GM19023 (cell line): ENCODE measurements at regions not wholly inside any gene's neighbourhood (a gene's known extent, or its start where the extent isn't known, plus 50 kb on each side); places are given as distances from the start of the nearest gene placed in this dataset.

Experiments used
- ATAC-seq: cut with Tn5 transposase; IDR thresholded peaks from one replicate; pipeline ENCODE4 v1.9.1; 2021; ENCODE audit warnings: mild to moderate bottlenecking, moderate library complexity; ENCODE audit not compliant: unreplicated experiment

DNA sequence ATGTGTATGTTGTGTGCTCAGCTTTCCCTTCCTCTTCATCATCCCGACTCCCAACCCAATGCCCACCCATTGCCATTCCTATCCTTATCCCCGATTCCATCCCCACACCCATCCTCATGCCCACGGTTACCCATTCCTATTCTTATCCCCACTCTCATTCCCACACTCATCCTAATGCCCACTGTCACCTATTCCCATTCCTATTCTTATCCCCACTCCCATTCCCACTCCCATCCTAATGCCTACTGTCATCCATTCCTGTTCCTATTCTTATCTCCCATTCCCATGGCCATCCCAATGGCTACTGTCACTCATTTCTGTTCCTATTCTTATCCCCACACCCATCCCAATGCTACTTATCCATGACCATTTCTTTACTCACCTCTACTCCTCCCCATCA is 254.1 kb downstream of the DHX35 start:
- ATAC-seq = no peak

DNA sequence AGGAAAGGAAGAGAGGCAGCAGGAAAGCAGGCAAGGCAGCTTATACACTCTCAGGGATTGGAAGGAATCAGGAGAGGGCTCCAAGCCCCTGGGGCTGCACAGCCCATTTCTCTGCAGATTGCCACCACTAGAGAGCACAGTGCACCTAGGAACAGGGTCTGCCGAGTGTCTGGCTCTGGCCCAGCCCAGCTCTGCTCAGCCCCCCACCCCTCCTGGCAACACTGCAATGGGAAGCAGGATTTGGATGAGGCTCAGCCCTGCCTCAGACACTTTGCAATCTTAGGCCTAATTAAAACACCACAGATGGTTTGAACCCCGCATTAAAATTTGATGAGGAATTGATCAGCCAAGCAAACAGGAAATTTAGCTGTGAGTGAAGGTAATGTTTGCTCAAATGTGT is 252.7 kb downstream of the DHX35 start:
- ATAC-seq = no peak

DNA sequence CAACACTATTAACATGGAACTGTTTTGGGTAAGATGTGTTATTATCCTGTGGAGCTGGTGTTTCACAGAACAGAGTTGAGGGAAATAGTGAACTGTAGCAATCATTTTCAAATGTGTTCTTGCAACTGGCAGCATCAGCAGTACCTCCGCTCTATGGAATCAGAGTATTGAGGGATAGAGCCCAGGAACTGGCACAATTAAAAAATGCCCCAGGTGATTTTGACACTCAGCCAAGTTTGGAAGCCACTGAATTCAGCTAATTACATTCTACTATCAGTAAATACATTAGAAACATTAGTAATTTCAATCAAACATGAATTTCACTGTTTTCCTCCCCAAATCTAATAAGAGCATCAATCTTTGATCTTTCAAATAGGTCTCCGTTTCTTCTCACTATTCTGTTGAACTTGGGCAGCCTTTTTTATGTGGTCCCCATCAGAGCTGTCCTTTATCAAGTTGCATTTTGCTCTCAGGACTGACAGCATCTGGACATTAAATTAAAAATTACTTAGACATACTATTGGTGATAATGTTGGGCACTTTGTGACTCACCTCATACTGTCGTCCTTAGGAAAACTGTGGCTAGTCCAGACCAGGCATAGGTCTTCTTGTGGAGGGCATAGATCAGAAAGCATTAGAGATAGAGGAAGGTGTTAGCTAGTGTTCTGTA is 251.5 kb downstream of the DHX35 start:
- ATAC-seq = no peak

DNA sequence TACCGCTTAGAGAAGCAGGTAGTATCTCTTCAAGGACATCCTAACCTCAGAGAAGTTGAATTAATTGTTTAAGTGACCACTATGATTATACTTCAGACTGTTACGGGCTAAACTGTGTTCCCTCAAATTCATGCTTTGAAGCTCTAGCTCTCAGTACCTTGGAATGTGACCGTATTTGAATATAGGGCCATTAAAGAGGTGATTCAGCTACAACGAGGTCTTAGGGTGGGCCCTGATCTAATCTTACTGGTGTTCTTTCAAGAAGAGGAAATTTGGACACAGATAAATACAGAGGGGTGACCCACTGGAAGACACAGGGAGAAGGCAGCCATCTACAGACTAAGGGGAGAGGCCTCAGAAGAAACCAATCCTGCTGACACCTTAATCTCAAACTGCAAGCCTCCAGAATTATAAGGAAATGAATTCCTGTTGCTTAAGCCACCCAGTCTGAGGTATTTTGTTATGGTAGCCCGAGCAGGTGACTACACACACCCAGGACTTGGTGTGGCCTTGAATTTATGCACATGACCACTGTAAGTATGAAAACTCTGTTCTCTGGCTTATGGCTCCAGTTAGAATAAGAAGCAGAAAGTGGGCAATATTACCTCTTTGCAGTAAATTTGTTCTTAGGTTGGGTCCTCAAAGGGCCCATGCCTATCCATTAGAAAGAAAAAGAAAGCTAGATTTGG is 249.1 kb downstream of the DHX35 start:
- ATAC-seq = no peak

DNA sequence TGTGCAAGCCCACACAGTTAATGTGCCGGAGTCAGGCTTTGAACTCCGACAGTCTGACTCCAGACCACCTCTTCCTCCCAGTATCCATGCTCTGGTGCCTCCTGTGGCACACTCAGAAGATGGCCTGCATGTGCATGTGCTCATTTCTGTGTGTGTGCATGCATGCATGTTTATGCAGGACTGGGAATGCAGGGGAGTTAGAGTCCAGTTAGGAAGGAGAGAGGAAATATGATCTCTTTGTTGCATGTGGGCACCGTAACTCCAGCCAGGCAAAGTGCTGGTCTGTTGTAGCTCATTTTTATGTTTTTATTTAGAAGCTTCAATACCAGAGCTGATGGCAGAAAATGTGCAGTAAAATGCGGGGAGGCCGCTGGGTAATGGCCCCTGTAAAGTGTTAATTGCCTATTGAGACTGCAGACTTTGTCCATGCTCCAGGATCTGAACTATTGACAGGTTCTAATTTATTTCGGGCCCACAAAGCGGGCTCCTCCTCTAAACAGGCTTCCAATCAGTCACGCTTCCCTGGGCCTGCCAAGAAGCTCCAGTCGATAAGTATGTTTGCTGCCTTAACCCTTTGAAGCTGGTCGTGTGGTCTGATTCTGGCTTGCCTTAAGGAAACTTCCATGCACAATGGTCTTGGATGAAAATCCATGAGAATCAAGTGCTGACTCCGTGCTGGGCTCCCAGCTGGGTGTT is 248.3 kb downstream of the DHX35 start:
- no peak for ATAC-seq

DNA sequence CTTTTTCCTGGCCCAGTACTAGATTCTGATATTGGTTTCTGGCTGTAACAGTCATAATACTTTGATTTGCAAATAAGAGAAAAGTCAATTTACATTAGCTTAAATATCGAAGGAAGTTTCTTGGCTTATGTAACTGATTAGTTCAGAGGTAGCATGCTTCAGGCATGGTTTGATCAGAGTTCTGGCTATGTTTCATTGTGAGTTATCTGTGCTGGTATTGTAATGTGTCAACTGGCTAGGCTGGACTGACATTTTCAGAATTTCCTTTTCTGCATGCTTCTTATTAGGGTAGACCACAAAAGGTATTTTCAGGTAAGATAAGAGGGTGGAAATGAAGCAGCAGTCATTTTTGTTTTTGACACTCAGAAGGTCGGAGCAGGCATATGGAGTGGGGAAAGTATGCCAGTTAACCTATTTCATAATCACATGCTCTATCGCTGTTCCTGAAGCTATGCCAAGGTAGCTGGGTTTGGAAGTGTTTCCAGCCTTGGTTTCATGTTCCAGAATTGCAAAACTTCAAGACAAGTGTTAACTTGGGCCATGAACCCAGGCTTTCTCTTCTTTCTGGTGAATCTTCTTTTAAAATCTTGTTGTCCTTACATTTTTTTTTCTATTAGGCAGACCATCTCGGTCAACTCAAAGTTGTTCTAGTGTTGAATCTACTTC is 244.9 kb downstream of the DHX35 start:
- no peak for ATAC-seq

DNA sequence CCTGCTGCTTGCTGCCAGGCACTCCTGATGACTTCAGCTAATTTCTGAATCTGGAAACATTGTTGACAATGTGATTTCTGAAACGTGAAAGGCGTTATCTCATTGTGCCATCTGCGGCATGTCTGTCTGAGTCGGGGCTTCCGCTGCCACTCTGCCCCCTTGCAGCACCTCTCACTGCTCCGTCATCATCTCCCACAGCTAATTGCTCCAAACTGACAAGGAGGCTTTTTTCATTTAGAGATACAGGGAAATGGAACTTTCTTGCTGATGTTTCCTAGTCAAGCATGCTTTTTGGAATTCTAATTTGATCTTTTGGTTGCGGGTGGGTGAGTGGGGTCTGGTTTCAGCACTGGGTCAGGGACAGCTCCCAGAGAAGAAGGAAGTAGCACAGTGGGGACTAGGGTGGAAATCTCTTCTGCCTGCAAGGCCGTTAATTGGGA is 233.5 kb downstream of the DHX35 start:
- ATAC-seq = no peak

DNA sequence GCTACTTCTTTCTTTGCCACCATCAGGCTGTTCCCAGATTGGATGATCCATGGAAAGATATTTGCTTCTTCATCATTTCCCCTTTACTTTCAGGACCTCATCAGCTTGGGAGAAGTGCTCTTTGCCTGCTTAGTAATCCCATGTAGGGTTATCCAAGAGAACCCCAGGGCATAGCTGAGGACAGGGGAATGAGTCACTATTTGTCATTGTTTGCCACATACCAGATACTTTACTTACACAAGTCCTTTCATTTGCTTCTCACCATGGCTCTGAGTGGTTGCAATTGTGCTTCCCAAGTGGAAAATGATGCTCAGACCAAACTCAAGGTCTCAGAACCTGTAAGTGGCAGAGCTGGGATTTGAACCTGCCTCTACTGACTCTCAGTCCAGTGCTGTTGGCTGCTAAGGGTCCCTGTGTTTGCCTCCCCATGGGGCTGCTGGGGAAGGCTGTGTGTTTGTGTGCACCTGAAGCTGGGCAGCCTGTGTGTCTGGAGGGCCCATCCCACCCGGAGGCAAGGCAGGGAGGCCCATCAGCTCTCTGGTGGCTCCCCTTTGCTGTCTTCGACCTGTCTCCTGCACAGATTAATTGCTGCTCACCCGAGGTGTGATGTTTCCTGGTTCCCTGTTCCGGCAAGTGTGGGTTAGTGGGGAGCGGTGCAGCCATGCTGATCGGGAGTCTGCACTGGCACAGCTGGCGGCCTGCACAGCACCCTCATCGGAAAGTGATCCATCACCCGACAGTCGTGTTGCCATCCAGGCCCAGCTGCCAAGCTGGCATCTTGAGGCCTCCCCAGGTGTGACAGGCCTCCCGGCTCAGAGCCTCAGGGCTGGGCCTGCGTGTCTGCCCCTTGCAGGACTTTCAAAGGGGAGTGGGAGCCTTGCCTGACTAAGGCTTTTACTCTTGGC is 228.8 kb downstream of the DHX35 start:
- no peak for ATAC-seq

DNA sequence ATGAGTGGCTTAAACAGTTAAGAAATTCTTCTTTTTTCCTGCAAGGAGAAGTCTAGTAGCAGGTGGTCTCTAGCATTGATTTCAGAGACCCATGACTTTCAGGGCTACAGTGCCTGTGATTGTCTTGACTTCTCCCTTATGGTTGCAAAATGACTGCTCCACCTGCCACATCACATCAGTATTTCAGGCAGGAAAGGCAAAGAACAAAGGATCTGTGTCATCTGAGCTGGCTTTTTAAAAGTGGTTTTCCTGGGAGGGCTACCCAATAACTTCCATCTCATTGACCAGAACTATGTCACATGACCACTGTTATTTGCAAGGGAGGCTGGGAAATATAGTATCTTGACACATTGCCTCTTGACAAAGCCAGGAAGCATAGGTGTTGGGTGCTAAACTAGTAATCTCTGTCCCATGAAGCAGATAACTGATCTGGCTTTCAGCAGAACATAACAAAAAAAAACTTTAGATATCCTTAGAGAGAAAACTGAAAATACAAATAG is 226.2 kb downstream of the DHX35 start:
- no peak for ATAC-seq

DNA sequence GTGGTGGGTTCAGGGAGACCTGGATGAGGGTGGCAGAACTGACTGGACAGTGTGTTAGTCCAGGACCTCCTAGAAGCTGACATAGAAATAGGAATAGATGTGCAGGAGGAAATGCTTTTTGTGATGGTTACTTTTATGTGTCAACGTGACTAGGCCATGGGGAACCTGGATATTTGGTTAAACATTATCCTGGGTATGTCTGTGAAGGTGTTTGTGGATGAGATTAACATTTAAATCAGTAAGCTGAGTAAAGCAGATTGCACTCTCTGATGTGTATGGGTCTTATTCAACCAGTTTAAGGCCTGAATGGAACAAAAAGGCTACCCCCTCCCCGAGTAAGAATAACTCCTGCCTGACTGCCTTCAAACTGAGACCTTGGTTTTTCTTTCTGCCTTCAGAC is 219.3 kb downstream of the DHX35 start:
- ATAC-seq = no peak

DNA sequence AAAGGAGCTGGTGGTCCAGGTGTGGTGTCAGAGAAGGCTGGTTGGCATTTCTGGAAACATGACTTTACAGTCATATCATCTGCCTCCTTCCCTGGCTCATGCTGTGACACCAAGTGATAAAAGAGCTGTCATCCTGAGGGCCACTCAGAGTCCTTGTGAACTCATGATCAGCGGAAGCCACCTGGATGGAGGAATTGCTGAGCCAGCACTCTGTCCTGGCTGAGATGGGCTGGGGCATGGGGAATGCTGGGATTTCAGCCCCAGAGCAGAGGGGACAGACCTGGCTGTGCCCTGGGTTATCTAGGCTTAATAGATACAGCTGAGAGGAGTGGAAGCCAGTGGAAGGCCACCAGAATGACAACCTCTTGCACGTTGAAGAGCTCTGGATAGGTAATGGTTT is 214.3 kb downstream of the DHX35 start:
- no peak for ATAC-seq

DNA sequence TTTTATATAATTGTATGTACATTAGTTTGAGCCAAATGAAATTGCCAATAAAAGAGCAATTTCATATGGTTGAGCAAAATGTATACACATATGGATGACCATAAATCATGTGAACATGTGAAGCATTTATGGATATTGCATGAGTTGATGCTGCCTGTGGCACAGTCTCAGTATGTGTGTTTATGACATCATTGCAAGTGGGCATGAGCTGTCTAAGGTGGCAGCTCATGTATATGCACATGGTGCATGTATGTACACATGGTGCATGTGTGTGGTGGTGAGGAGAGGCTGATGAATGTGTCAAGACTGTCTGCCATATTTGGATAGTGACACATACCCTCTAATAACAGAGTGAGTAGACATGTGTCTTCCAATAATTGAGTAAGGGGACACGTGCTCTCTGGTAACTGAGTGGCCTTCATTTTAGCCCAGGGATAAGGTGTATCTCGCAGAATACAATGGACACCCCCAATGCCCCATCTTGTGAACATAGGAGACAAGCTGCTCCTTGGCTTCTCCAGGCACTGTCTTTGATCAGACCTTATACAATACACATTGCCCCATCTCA is 208.8 kb downstream of the DHX35 start:
- ATAC-seq = no peak

DNA sequence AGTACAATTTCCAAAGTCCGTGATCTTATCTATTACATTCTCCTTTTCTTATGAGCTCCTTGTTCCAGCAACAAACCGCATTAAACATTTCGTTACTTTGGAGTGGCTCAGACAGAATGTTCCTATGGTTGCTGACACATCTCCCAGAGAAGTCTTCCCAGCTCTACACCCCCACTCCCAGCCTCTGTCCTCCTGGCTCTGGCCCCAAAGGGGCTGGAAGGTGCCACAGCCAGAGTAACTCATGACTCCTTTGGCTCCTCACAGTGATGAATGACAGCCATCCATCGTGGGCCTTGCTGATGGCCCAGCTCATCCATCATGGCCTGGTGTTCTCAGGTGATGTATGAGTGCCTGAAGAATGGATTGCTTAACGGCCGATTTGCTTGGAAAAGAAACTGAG is 203.0 kb downstream of the DHX35 start:
- ATAC-seq = no peak

DNA sequence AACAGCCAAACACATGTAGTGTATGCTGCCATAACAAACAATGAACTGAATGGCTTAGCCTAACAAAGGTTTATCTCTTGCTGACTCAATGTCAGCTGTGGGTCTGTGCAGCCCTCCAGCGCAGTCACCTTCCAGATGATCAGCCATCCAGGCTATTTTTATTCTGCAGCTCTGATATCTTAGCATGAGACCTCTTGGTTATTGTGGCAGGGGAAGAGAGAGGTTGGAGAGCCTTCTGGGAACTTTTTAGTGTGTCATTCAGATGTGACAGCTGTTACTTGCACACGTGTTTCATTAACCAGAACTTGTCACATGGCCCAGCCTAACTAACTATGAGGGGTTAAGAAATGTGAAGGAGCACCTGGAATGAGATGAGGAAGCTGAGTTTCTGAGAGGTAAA is 202.5 kb downstream of the DHX35 start:
- ATAC-seq = no peak

DNA sequence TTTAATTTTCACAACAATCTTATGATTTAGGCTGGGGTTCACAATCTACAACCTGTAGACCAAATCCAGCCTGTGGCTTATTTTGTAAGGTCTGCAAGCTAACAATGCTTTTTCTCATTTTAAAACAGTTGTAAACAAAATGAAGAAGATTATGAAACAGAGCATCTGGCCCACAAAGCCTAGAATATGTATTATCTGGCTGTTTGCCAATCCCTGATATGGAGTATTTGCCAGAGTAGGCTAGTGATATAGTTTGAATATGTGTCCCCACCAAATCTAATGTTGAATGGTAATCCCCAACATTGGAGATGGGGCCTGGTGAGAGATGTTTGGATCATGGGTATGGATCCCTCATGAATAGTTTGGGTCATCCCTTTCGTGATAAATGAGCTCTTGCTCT is 201.8 kb downstream of the DHX35 start:
- ATAC-seq = no peak

DNA sequence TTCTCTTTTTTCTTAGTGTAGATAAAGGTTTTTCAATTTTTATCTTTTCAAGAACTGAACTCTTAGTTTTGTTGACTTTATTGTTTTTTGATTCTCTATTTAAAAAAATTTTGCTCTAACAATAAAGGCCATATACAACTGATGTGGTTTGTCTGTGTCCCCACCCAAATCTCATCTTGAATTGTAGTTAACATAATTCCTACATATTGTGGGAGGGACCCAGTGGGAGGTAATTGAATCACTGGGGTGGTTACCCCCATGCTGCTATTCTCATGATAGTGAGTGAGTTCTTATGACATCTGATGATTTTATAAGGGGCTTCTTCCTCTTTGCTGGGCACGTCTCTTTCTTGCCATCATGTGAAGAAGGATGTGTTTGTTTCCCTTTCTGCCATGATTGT is 199.8 kb downstream of the DHX35 start:
- ATAC-seq = no peak

DNA sequence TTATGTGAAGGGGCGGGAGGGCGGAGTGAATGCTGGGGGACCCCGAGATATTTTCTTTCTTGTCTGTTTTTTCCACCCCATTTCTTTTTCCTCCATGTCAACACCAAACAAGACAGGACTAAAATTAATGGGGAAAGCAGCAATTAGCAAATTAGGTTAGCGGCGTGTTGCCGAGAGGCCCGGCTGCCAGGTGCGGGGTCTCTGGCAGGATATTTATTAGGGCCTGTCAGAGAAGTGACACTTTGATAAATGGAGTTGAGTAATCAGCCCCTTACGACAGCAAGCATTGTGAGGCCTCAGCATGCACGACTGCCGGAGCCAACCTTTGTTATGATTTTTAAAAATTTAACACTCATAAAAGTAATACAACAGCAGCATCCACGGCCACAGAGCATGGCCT is 193.8 kb downstream of the DHX35 start:
- ATAC-seq = no peak

DNA sequence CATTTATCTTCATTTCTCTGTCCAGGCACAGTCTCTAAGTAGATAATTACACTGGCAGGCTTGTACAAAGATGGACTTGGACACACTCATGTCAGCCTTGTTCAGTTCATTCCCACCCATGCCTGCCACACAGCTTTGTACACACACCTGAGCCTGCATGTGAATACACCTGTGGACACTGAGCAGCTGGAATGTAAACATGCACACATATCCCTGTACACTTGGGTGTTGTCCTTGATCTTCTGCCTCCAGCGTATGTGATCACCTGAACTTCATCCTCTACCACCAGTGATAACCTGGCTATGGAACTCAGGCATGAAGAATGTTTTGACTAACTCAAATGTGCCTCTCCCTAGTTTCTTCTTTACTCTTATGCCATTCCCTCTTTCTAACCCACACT is 190.6 kb downstream of the DHX35 start:
- no peak for ATAC-seq

DNA sequence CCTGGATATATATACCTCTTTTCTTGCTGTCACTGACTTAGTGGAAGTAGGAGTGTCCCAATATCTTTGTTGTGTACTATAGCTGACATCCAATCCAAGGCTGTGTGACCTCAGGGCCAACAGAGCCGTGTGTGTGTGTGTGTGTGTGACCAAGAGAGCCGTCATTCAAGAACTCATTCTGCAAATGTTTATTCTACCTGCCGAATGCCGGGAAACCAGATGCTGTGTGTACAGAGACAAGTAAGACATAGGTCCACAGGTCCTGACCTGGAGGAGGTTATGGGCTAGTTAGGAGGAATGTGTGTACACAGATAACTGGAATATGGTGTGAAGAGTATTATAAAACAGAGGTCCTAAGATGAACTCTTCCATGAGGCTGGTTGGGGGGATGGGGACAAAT is 190.0 kb downstream of the DHX35 start:
- no peak for ATAC-seq

DNA sequence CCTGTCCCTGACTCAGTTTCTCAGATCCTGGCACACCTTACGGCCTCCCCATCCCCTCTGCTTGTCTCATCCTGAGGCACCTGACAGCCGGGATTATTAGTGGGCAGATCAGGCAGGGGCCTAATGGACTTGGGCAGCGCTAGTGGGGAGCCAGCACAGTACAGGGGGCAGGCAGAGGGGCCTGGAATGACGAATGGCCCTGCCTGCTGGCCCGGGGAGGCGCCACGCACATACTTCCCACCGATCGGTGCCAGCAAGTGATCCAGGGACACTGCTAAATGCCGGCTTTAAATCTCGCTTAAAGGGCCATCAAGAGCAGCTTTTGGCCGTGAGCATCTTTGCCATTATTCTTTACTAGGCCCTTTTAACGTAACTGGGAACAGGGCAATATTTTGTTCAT is 188.4 kb downstream of the DHX35 start:
- no peak for ATAC-seq
